ENCODE measurements at regions not wholly inside any gene's neighbourhood (a gene's known extent, or its start where the extent isn't known, plus 50 kb on each side); places are given as distances from the start of the nearest gene placed in this dataset.

- Histone ChIP-seq H3K36me3 (ENCODE audit: control insufficient read depth, insufficient read depth, low read length) (no peaks in the 10 kb centered on the region), H3K4me3 (ENCODE audit: low read depth, low read length) (no peak overlapping the region), H3K27me3 (ENCODE audit: control insufficient read depth, insufficient read depth, low read length) (no peaks in the 10 kb centered on the region), H3K4me1 (ENCODE audit: control insufficient read depth, insufficient read depth, low read length) (no peaks in the 10 kb centered on the region), H3K9me3 (ENCODE audit: control insufficient read depth, insufficient read depth, low read length) (peaks cover 3% of the 10 kb centered on the region), H3K9ac (ENCODE audit: low read depth, low read length) (no peak overlapping the region)
Measured at GRCh38 chr12:30450872-30451271, 244.8 kb downstream of the IPO8 start.

- H3K4me1 ChIP-seq (ENCODE audit: control insufficient read depth, insufficient read depth, low read length): no peaks in the 10 kb centered on the region
- H3K27me3 ChIP-seq (ENCODE audit: control insufficient read depth, insufficient read depth, low read length): no peaks in the 10 kb centered on the region
- peaks cover 3% of the 10 kb centered on the region for H3K9me3 ChIP-seq (ENCODE audit: control insufficient read depth, insufficient read depth, low read length)
- no peak overlapping the region for H3K4me3 ChIP-seq (ENCODE audit: low read depth, low read length)
- H3K36me3 ChIP-seq (ENCODE audit: control insufficient read depth, insufficient read depth, low read length): no peaks in the 10 kb centered on the region
- no peak overlapping the region for H3K9ac ChIP-seq (ENCODE audit: low read depth, low read length)
Measured at GRCh38 chr12:30450226-30450625, 245.4 kb downstream of the IPO8 start.

GRCh38 chr12:30448038-30448437 lies 247.6 kb downstream of the IPO8 start:
- Histone ChIP-seq H3K36me3 (ENCODE audit: control insufficient read depth, insufficient read depth, low read length) (no peaks in the 10 kb centered on the region), H3K4me1 (ENCODE audit: control insufficient read depth, insufficient read depth, low read length) (no peaks in the 10 kb centered on the region), H3K4me3 (ENCODE audit: low read depth, low read length) (no peak overlapping the region), H3K9me3 (ENCODE audit: control insufficient read depth, insufficient read depth, low read length) (peaks cover 3% of the 10 kb centered on the region), H3K27me3 (ENCODE audit: control insufficient read depth, insufficient read depth, low read length) (no peaks in the 10 kb centered on the region), H3K9ac (ENCODE audit: low read depth, low read length) (no peak overlapping the region)

DNA sequence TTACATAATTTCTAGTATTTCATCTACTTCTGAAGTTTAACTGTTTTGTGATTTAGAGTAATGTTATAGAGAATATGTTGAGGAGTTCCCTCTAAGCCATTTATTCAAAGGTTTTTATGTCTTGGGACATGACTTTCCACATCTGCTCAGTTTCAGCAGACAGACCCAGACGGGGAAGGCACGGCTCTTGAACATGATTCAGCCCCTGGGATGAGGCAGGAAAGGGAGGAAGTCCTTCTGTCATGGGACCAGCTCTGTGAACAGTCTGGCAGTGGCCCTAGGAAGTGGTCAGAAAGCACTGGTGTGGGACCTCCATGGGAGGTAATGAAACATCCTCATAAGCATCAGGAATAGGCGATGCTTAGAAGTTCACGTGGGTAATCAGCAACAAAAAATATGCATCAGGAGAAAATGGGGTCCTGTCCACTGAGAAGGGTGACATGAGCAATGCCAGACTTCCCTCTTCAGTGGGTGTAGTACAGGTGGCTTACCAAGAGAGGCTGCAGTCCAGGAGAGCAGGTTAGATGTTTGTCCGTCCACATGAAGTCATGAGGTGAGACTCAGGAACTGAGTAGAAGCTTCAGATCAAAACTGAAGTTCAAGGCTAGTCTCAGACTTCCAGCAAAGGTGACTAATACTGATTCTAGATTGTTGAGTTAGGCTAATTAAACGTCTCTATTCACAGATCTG lies 248.5 kb downstream of the IPO8 start:
- H3K27me3 ChIP-seq (ENCODE audit: control insufficient read depth, insufficient read depth, low read length): no peaks in the 10 kb centered on the region
- no peaks in the 10 kb centered on the region for H3K36me3 ChIP-seq (ENCODE audit: control insufficient read depth, insufficient read depth, low read length)
- no peaks in the 10 kb centered on the region for H3K4me1 ChIP-seq (ENCODE audit: control insufficient read depth, insufficient read depth, low read length)
- peaks cover 3% of the 10 kb centered on the region for H3K9me3 ChIP-seq (ENCODE audit: control insufficient read depth, insufficient read depth, low read length)
- H3K9ac ChIP-seq (ENCODE audit: low read depth, low read length): no peak overlapping the region
- H3K4me3 ChIP-seq (ENCODE audit: low read depth, low read length): no peak overlapping the region

- H3K9me3 ChIP-seq (ENCODE audit: control insufficient read depth, insufficient read depth, low read length): no peaks in the 10 kb centered on the region
- H3K9ac ChIP-seq (ENCODE audit: low read depth, low read length): no peak overlapping the region
Measured at GRCh38 chr12:30442461-30442860, 253.2 kb downstream of the IPO8 start.

GRCh38 chr12:30440826-30441602 lies 254.7 kb downstream of the IPO8 start:
- Histone ChIP-seq H3K36me3 (ENCODE audit: control insufficient read depth, insufficient read depth, low read length) (no peaks in the 10 kb centered on the region), H3K9ac (ENCODE audit: low read depth, low read length) (no peak overlapping the region), H3K4me1 (ENCODE audit: control insufficient read depth, insufficient read depth, low read length) (no peaks in the 10 kb centered on the region), H3K9me3 (ENCODE audit: control insufficient read depth, insufficient read depth, low read length) (no peaks in the 10 kb centered on the region), H3K27me3 (ENCODE audit: control insufficient read depth, insufficient read depth, low read length) (no peaks in the 10 kb centered on the region), H3K4me3 (ENCODE audit: low read depth, low read length) (no peak overlapping the region)

More at GRCh38 chr12:30442461-30442860, 253.2 kb downstream of the IPO8 start:
- no peak overlapping the region for H3K4me3 ChIP-seq (ENCODE audit: low read depth, low read length)
- no peaks in the 10 kb centered on the region for H3K27me3 ChIP-seq (ENCODE audit: control insufficient read depth, insufficient read depth, low read length)
- H3K36me3 ChIP-seq (ENCODE audit: control insufficient read depth, insufficient read depth, low read length): no peaks in the 10 kb centered on the region
- H3K4me1 ChIP-seq (ENCODE audit: control insufficient read depth, insufficient read depth, low read length): no peaks in the 10 kb centered on the region

DNA sequence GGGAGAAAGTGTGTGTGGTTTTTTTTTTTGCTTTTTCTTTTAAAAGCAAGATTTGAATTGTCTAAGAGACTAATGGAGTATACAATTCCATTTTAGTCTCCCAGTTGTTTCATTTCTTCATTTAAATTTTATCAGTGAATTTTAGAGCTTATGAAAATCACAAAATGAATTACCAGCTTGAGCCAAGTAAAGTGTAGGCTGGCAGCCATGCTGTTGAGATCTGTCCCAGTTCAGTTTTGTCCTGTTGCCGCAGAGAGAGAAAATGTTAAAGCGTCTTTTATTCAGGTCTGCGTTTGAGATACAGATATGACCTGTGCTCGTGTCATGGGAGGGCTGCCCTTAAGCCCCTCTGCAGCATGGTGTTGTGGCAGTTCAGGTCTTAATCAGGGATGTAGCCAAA lies 256.5 kb downstream of the IPO8 start:
- Histone ChIP-seq H3K9me3 (ENCODE audit: control insufficient read depth, insufficient read depth, low read length) (no peaks in the 10 kb centered on the region), H3K9ac (ENCODE audit: low read depth, low read length) (no peak overlapping the region), H3K4me1 (ENCODE audit: control insufficient read depth, insufficient read depth, low read length) (no peaks in the 10 kb centered on the region), H3K36me3 (ENCODE audit: control insufficient read depth, insufficient read depth, low read length) (no peaks in the 10 kb centered on the region), H3K4me3 (ENCODE audit: low read depth, low read length) (no peak overlapping the region), H3K27me3 (ENCODE audit: control insufficient read depth, insufficient read depth, low read length) (no peaks in the 10 kb centered on the region)

- Histone ChIP-seq H3K27me3 (ENCODE audit: control insufficient read depth, insufficient read depth, low read length) (no peaks in the 10 kb centered on the region), H3K9me3 (ENCODE audit: control insufficient read depth, insufficient read depth, low read length) (no peaks in the 10 kb centered on the region), H3K4me3 (ENCODE audit: low read depth, low read length) (no peak overlapping the region), H3K9ac (ENCODE audit: low read depth, low read length) (no peak overlapping the region), H3K36me3 (ENCODE audit: control insufficient read depth, insufficient read depth, low read length) (no peaks in the 10 kb centered on the region), H3K4me1 (ENCODE audit: control insufficient read depth, insufficient read depth, low read length) (no peaks in the 10 kb centered on the region)
Measured at GRCh38 chr12:30438601-30439041, 257.0 kb downstream of the IPO8 start.

GRCh38 chr12:30437616-30438015 lies 258.1 kb downstream of the IPO8 start:
- Histone ChIP-seq H3K4me3 (ENCODE audit: low read depth, low read length) (no peak overlapping the region), H3K36me3 (ENCODE audit: control insufficient read depth, insufficient read depth, low read length) (no peaks in the 10 kb centered on the region), H3K4me1 (ENCODE audit: control insufficient read depth, insufficient read depth, low read length) (no peaks in the 10 kb centered on the region), H3K9ac (ENCODE audit: low read depth, low read length) (no peak overlapping the region), H3K27me3 (ENCODE audit: control insufficient read depth, insufficient read depth, low read length) (no peaks in the 10 kb centered on the region), H3K9me3 (ENCODE audit: control insufficient read depth, insufficient read depth, low read length) (no peaks in the 10 kb centered on the region)

GRCh38 chr12:30437044-30437443 lies 258.6 kb downstream of the IPO8 start:
- Histone ChIP-seq H3K36me3 (ENCODE audit: control insufficient read depth, insufficient read depth, low read length) (no peaks in the 10 kb centered on the region), H3K4me1 (ENCODE audit: control insufficient read depth, insufficient read depth, low read length) (no peaks in the 10 kb centered on the region), H3K9me3 (ENCODE audit: control insufficient read depth, insufficient read depth, low read length) (no peaks in the 10 kb centered on the region), H3K4me3 (ENCODE audit: low read depth, low read length) (no peak overlapping the region), H3K27me3 (ENCODE audit: control insufficient read depth, insufficient read depth, low read length) (no peaks in the 10 kb centered on the region), H3K9ac (ENCODE audit: low read depth, low read length) (no peak overlapping the region)

GRCh38 chr12:30428098-30428497 lies 267.6 kb downstream of the IPO8 start:
- H3K9ac ChIP-seq (ENCODE audit: low read depth, low read length): no peak overlapping the region
- peaks cover 9% of the 10 kb centered on the region for H3K9me3 ChIP-seq (ENCODE audit: control insufficient read depth, insufficient read depth, low read length)
- H3K27me3 ChIP-seq (ENCODE audit: control insufficient read depth, insufficient read depth, low read length): no peaks in the 10 kb centered on the region
- no peaks in the 10 kb centered on the region for H3K36me3 ChIP-seq (ENCODE audit: control insufficient read depth, insufficient read depth, low read length)
- no peak overlapping the region for H3K4me3 ChIP-seq (ENCODE audit: low read depth, low read length)
- no peaks in the 10 kb centered on the region for H3K4me1 ChIP-seq (ENCODE audit: control insufficient read depth, insufficient read depth, low read length)

GRCh38 chr12:30427555-30427954 lies 268.1 kb downstream of the IPO8 start:
- no peaks in the 10 kb centered on the region for H3K4me1 ChIP-seq (ENCODE audit: control insufficient read depth, insufficient read depth, low read length)
- no peaks in the 10 kb centered on the region for H3K27me3 ChIP-seq (ENCODE audit: control insufficient read depth, insufficient read depth, low read length)
- no peaks in the 10 kb centered on the region for H3K36me3 ChIP-seq (ENCODE audit: control insufficient read depth, insufficient read depth, low read length)
- H3K9me3 ChIP-seq (ENCODE audit: control insufficient read depth, insufficient read depth, low read length): peaks cover 9% of the 10 kb centered on the region
- H3K9ac ChIP-seq (ENCODE audit: low read depth, low read length): no peak overlapping the region
- H3K4me3 ChIP-seq (ENCODE audit: low read depth, low read length): no peak overlapping the region

Measured in iPS-15b (cell line).